GM18870 (cell line): ENCODE measurements at regions not wholly inside any gene's neighbourhood (a gene's known extent, or its start where the extent isn't known, plus 50 kb on each side); places are given as distances from the start of the nearest gene placed in this dataset.

Experiments used
- ATAC-seq: cut with Tn5 transposase; IDR thresholded peaks from one replicate; pipeline ENCODE4 v1.9.1; 2021; ENCODE audit warnings: moderate library complexity; ENCODE audit not compliant: unreplicated experiment

DNA sequence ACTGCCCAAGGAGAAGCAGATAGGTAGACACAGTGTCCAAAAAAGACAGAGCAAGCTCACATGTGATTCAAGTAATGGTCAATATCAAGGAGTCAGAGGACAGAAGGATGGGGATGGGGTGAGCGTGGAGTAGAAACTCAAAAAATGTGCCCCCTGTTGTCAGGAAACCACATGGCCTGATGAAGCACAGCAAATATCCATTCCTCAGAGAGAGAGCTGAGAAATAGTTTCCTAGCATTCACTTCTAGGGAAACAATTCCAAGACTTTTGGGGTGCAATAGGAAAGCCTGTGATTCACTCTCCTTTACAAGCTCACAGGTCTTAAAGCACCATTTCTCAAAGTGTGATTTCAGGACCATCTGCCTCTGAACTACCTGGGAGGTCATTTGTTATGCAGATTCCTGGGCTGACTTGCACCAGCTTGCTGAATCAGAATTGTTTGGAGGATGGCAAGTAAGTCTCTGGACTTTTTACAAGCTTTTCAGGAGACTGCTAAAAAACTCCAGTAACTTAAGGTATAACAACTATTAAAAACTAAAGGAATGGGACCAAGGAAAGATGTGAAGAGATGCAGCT, 432.8 kb downstream of the HDGFL1 start:
- no peak for ATAC-seq

DNA sequence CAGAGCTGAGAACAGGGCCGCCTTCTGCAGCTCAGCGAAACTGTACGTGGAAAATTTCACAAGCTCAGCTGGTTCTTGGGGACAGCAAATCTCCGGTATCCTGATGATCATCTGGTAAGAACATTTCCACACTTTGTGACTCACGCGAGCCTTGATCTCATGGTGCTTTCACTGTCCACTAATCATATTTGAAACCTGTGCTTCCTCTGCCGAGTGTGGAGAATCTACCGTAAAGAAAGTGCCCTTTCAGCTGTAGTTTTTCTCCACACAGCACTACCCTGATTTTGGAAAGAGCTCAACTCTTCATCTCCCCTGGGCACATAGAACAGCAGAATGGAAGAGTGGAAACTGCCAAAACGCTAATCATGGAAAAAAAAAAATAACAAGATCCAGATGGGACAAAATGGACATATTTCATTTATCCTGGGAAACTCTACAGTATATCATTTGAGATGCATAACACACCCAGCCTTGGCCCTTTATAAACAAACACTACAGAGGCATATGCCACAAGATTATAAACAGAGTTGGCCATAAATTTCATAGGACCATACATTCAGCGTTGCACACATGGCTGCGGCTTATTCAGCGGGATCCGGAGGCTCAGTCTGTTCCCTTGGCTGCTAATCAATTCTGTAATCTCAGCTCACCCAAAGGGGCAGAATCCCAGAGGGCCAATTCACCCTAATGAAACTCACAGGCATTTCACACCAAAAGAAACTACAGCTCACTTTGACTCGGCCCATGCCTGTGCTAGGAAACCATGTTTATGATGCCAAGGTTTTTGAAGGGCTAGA, 434.5 kb downstream of the HDGFL1 start:
- ATAC-seq, result no peak

DNA sequence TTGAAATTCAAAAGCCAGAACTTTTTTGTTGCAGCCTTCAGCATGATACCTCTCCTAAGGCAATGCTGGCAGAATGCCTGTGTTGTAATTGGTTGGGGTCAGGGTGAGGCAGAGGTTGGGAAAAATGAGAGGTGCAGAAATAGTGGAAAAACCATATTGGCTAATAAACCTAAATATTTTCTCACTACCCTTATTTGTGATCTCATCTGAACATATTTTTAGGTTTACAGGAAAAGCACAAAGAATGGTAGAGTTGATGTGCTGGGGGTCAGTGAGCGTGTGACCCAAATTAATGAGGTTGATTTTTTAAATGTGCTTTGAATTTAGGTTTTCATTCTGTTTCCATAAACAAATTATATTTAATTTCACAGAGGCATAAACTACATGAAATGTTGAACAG, 437.3 kb downstream of the HDGFL1 start:
- ATAC-seq, result no peak

DNA sequence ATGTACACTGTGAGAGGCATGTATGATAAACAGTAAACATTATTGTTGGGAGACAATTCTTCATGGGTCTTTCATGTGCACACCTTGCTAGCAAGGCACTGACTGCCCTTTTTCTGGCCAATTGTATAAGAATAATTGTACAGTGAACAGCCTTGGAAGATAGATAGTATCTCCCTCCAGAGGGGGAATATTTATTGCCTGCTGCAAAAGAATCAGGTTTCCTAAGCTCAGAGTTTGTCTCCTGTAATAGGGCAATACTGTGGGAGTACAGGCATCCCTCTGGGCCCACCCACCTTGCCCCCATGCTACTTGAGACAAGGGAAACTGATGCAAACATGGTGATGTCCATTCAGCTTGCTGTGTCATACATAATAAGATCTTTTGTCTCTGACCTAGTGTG, 442.2 kb downstream of the HDGFL1 start:
- no peak for ATAC-seq

DNA sequence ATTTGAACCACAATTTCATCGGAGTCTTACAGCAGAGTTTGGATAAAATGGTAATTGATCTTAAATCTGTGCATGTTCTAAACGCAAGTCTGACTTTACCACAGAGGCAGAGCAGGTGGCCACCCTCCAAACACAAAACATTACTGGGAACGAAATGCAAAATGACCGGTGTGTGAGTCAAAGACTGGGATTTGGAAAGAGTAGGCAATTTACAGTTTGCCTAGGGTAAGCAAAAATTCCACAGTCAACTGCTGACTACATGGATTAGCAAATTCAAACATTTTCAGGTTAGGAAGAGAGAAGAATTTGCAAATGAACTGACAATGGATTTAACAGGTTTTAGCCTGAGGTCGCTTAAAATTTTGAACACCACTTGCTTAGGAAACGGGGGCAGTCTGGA, 444.4 kb downstream of the HDGFL1 start:
- ATAC-seq, result no peak

DNA sequence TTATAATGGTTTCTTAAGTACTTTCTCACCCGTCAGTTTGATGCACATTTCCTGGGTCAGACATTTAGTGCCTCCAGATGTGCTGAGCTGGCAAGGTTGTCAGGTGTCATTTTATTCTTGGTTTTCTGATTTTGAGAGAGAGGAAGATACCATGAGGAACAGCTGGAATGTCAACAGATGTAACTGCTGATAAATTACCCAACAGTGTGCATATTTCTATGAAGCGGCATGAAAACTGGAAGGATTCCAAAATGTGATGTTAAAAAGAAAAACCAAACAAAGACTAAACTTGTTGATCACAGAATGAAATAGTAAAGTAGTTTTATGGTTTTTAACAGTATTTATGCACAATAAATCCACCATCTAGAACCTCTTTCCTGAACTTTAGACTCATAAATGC, 447.3 kb downstream of the HDGFL1 start:
- no peak for ATAC-seq

DNA sequence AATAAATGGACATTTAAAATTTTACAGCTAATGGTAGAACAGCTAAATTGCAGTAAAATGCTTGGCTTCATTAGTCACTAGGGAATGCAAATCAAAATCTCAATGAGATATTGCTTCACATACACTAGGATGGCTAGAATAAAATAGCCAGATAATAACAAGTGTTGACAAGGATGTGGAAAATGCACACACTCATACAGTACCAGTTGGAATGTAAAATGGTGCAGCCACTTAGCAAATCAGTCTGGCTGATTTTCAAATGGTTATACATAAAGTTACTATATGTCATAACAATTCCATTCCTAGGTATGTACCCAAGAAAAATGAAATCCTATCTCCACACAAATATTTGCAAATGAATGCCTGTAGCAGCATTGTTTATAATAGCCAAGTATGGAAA, 452.1 kb downstream of the HDGFL1 start:
- ATAC-seq, result no peak

DNA sequence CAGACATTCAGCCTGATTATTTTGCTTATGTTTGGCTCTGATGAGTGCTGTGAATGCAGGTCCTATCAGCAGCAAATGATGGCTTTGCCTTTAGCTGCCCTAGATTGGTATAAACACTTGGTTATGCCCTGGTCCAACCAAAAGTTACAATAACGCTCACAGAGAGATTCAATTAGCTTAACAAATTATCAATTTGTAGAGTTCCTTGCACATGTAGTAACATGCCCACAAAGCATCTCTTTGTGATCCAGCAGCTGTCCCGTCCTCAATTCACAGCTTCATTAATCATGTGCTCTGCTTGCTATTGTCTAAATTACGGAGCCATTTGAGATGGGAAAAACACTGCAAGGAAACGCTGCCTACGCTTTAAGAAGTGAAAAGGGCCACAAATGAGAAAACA, 457.9 kb downstream of the HDGFL1 start:
- no peak for ATAC-seq

DNA sequence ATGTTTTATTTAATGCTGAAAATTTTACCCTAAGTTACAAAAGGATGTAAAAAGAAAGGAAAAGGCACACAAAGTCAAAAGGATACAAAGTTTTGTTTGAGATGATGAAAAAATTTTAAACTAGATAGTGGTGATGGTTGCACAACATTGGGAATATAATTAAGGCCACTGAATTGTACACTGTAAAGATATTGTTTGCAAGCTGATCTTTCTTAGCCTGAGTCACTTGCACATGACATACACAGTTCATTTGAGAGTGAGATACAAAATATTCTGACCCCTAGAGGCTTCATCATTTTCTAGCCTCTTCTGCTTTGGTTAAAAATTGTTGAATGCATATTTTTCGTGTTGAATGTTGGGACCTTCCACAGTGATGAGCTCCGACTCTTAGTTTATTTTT, 462.6 kb downstream of the HDGFL1 start:
- no peak for ATAC-seq

DNA sequence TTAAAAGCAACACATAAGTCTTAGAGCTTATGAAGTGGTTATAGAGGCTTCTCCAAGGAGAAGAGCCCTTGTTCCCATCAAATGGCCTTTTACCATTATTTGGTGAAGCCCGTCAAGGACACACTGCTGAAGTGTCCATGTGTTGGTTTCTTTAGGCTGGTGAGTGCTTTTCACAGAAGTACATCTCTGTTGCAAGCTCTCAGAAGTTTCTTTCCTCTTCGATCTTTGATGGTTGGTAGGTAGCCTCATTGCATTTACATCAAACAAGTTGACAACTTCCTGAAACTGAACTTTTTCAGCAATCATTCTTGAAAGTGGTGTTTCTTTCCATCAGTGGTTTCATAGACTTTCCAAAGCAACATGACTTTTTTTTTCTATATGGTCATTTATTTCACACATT, 465.6 kb downstream of the HDGFL1 start:
- no peak for ATAC-seq

DNA sequence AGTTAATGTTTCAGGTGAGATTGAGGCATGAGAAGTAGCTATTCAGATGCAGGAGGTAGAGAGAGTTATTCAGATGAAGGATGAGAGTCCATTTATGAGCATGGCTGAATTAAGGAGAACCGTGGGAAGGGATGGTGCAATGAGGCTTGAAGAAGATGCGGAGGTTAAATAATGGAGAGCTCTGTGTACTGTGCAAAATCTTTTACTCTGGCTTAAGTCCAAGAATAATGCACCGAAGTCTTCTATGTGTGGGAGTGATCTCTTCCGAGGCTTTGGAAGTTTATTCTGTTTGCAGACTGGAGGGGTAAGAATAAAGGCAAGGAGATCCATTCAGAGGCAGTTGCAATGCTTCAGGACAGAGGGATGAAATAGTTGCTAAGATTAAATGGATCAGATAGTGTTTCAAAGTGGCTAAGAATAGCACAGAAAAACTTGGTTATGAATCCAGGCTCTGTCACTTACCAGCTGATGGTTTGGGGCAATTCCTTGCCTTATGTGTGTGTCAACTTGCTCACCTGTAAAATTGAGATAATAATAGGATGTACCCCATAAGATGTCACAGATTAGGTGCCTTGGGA, 467.1 kb downstream of the HDGFL1 start:
- ATAC-seq, result no peak

DNA sequence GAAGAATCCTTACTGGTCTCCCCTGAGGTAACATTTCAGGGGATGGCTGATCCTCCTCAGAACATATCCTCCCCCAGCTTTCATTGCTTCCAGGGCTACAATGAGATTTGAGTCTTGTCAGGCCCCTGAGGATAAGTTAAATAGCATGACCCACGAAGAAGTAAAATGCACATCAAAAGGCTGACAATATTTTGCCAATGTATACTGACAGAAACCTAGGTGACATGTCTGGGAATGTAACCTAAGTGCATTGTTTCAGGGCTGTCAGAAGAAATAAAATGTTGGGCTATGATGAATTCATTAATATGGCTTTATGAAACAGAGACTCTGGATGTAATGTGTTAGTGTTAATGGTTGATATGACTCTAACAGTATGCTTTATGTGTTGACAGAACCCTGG, 471.5 kb downstream of the HDGFL1 start:
- ATAC-seq, result no peak

DNA sequence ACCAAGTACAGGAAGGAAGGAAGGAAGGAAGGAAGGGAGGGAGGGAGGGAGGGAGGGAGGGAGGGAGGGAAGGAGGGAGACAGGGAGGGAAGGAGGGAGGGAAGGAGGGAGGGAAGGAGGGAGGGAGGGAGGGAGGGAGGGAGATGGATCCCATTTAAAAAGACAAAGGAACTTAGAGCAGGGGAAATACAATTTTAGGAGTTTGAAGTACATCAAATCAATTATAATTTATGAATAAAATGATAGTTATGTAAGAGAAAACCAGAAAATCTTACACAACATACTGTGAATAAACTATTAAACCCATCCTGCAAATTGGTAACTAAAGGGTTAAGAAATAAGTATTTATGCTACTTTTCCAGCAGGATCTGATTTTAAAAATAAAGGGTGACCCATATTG, 475.9 kb downstream of the HDGFL1 start:
- no peak for ATAC-seq

DNA sequence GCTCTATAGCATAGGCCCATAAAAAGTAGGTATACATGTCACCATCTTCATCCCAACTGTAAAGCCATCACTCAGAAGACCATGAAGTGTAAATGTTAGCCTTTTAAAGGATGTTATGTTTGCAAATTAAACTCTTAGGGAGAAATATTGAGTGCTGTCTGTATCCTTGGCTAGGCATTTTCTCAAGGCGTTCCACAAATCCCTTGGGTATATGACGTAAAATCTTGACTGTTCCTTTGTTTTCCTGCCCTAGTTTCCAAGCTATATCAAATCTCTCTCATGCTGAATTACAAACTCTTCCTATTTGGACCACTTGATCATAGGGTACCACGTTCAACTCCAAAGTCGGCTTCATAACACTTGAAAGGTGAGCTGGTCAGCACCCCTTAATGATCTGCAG, 486.2 kb downstream of the HDGFL1 start:
- ATAC-seq, result no peak

DNA sequence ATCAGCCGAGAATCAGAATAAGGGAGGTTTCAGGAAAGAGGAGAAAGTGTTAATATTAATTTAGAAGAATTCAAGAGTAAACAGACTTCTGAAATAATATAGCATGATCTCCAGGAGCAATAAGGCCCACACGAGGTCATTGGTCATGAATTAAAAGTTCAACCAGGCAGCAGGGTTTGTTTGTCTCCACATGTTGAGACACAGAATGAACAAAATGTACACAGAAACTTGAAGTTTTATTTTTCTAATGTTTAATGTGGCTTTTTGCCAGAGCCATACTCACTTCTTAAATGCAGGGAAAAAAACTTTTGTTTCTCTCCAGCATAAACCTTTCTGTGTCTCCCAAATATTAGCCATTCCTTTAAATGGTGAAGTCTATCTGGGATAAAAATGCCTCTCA, 504.5 kb downstream of the HDGFL1 start:
- ATAC-seq, result no peak

DNA sequence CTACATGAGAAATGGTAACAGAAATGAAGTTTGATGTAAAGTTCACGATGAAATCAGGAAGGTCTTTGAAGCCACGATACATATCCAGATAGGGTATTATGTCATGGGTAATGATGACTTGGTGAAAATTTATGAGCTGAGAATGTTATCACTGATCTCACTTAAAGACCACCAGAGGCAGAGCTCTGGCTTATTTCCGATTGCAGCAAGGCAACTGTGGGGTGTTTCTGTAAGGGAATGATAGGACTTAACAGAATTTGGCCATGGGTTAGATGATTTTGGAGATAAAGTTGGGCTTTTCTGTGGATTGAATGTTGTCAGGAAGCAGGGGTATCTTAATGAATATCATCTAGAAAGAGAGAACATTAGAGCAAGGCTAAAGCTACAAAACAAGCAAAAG, 508.4 kb downstream of the HDGFL1 start:
- ATAC-seq, result no peak

DNA sequence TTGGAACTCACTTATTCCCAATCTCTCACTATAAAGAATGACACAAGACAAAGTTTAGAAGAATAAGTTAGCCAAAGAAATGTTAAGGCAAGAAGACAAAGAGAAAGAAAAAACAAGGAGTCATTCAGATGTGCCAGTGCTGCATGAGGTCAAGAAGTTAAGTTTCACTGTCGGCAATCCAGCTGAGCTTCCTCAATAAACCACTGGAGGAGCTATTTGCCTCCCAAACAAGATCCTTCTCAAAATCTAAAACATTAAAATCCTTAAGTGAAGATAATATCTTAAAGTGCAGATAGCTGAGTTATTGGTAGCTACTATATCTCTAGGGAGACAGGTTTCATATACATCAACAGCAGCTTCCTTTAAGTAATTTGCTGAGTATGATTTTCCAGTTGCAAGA, 512.3 kb downstream of the HDGFL1 start:
- ATAC-seq, result no peak

DNA sequence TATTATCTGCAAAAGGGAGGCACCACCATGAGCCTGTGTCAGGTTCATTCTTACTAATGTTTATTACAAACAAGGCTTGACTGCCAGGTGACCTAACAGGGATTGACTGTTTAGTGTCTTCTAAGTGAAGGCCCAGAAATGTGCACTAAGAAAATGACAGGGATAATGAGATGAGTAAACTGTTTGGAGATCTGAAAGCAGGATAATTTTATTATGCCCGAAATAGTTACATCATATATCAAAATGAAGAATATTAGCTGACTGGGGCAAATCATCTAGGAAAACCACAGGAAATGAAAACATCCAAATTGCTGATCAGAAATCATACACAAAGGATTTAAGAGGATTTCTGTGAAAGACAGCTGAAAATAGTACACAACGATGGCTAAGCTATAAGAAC, 516.7 kb downstream of the HDGFL1 start:
- ATAC-seq, result no peak

DNA sequence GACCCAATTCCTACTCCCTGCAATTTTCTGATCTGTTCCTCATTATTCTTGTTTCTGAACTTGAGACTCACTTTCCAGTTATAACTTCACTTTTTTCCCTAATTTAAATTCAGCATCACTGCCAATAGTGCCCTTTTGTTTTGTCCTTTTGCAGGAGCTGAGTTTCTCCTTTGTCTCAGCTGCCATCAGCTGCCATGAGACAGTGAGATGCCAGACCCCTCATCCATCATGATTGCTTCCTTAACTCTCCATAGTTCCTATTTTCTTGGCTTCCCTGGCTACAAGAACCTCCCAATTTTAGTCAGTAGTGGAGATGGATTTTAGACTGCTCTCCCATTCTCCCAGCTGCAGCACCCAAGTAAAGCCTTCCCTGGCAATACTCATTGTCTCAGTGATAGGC, 518.1 kb downstream of the HDGFL1 start:
- ATAC-seq, result no peak

DNA sequence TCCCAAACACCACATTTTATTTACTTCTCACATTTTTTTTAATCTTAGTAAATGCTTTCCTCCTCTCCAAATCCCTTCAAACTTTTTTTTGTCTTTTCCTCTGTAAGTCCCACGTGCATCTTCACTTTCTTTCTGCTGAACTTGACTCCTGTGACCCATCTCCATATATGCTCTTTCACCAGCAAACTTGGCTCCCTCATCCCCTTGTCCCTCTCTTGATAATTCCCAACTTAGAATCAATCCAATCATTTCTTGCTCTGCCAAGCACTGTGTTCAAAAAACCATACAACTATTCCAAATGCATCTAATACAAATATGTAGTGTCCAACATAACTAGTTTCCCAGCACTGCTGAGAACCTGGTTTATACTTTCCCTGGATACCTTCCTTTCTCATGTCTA, 519.4 kb downstream of the HDGFL1 start:
- no peak for ATAC-seq

DNA sequence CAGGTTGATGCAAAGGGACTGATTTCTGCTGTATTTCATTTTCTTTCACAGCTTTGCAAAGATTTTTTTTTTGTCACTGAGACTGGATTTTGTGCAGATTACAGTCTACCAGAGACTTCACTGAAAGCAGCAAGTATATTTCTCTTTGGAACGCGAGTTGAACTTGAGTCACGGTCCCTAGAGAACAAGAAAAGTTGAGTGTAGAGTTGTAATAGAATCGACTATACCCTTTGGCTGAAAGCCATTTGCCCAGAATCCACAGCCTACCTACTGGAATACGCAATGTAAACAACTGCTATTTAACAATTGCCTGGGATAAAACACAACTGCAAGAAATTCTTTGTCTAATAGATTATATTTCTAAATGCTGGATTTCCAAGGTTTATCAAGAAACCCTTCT, 520.6 kb downstream of the HDGFL1 start:
- no peak for ATAC-seq

DNA sequence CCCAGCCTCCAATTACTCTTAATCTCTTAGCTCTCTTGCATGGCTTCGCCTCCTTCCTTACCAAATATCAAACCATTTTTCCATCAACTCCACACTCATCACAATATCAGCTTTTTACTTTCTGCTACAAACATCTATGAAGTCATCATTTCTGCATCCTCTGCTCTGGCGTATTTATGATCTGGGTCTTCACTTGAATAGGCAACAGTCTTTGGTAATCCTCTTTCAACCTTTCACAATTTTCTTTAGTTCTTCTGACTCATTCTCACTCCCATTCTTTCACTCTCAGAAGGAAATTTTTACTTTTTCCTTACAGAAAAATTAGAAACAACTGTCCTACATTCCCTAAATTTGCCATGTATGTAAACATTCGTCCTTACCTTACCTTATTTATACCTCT, 522.4 kb downstream of the HDGFL1 start:
- ATAC-seq, result no peak

DNA sequence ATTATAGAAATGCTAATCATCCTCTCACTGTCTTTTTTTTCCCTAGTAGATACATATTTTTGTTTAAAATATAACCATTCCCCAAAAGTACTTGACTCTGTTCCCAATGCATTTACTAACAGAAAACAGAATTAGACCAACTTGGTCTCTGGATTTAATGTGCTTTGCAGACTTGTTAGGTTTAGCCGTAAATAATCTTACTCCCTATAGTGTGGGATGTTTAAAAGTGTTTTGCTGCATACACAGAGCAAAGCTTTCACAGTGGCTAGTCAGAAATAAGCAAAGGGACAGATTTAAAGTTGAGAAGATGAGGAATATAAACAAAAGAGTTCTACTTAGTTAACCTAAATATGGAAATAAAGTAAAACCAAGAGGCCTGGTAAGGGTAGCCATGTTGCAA, 527.5 kb downstream of the HDGFL1 start:
- ATAC-seq, result no peak
